ENCODE measurements at regions not wholly inside any gene's neighbourhood (a gene's known extent, or its start where the extent isn't known, plus 50 kb on each side); places are given as distances from the start of the nearest gene placed in this dataset.

GRCh38 chr7:136655414-136655813 lies 213.0 kb upstream of the CHRM2 start:
- Histone ChIP-seq H4K8ac (replicated peaks; ENCODE audit: insufficient read length, low read depth, low read length) (no peak overlapping the region), H3K79me1 (ENCODE audit: insufficient read depth, low read depth, low read length, poor library complexity, severe bottlenecking) (no peaks in the 10 kb centered on the region), H3K9me3 (ENCODE audit: control insufficient read depth, low read depth, low read length) (no peaks in the 10 kb centered on the region), H3K4me1 (ENCODE audit: insufficient read depth, low read length) (no peaks in the 10 kb centered on the region), H3K79me2 (ENCODE audit: insufficient read depth, low read length) (no peaks in the 10 kb centered on the region), H3K18ac (ENCODE audit: insufficient read length, low read depth, low read length) (no peak overlapping the region), H4K5ac (ENCODE audit: insufficient read length, low read depth, low read length) (no peak overlapping the region), H2AFZ (ENCODE audit: low read length) (no peak overlapping the region), H3K9ac (ENCODE audit: extremely low read depth, insufficient read length, low read length) (no peak overlapping the region), H3K27me3 (ENCODE audit: insufficient read depth, low read length) (no peaks in the 10 kb centered on the region), H2BK15ac (ENCODE audit: low read depth, low read length) (no peak overlapping the region), H3K56ac (ENCODE audit: insufficient read length, low read depth, low read length) (no peak overlapping the region), H3K4me2 (ENCODE audit: insufficient read depth, insufficient read length, low read length) (no peak overlapping the region), H2BK120ac (ENCODE audit: low read depth, low read length, poor library complexity, severe bottlenecking) (no peak overlapping the region), H4K91ac (ENCODE audit: insufficient read length, low read depth, low read length) (no peak overlapping the region), H3K23ac (ENCODE audit: insufficient read length, low read depth, low read length) (no peak overlapping the region), H3T11ph (ENCODE audit: low read length) (no peak overlapping the region), H2AK5ac (ENCODE audit: insufficient read length, low read length) (no peak overlapping the region), H2BK20ac (ENCODE audit: low read depth, low read length, poor library complexity, severe bottlenecking) (no peak overlapping the region), H3K27ac (ENCODE audit: insufficient read length, low read depth, low read length) (no peak overlapping the region), H3K14ac (ENCODE audit: insufficient read depth, low read length) (no peak overlapping the region), H2BK5ac (ENCODE audit: insufficient read length, low read length) (no peak overlapping the region), H2BK12ac (ENCODE audit: insufficient read length, low read depth, low read length) (no peak overlapping the region), H3K23me2 (ENCODE audit: insufficient read length, low read depth, low read length, poor library complexity, severe bottlenecking) (no peaks in the 10 kb centered on the region), H4K20me1 (ENCODE audit: control insufficient read depth, insufficient read depth, insufficient read length) (no peaks in the 10 kb centered on the region), H3K4ac (ENCODE audit: low read depth, low read length) (no peak overlapping the region)
- no peak for TF ChIP-seq CTCF (conservative IDR thresholded peaks at IDR 0.05)
- H3K4me1 Mint-ChIP-seq, result peaks cover 5% of the 10 kb centered on the region in 2 experiments
- DNase-seq, result no peak
- H3K36me3 Mint-ChIP-seq (ENCODE audit: insufficient read depth in 1 of 3, low read depth in 3 of 3), result no peaks in the 10 kb centered on the region
- H3K9me3 Mint-ChIP-seq, result no peaks in the 10 kb centered on the region
- H3K27me3 Mint-ChIP-seq (ENCODE audit: low read depth), result no peaks in the 10 kb centered on the region
- H3K4me3 Mint-ChIP-seq, result no peak overlapping the region
- H3K27ac Mint-ChIP-seq, result no peak overlapping the region
